Prostate gland (tissue), 2 donors: ENCODE measurements at regions not wholly inside any gene's neighbourhood (a gene's known extent, or its start where the extent isn't known, plus 50 kb on each side); places are given as distances from the start of the nearest gene placed in this dataset.

Source experiments
- DNase-seq: peaks from one replicate; pipeline ENCODE4 v3.0.0-alpha.2; 2019; ENCODE audit warnings: low spot score
- H3K27ac ChIP-seq, 2 donors: fragments of 200-600 bp; sonication (generic); 2 replicates each; pipeline ENCODE4 v1.5.1; 2017 to 2019
- H3K27me3 ChIP-seq: fragments of 200-600 bp; sonication (generic); replicated peaks from 2 replicates; pipeline ENCODE4 v1.5.1; 2019; ENCODE audit not compliant: insufficient read depth
- H3K36me3 ChIP-seq, 2 donors: fragments of 200-600 bp; sonication (generic); 1 replicate in 1 of 2; 2 replicates in 1 of 2; pipeline versions ENCODE4 v1.5.1 to v1.8.1; 2017 to 2019
- H3K4me1 ChIP-seq: fragments of 200-600 bp; sonication (generic); replicated peaks from 2 replicates; pipeline ENCODE4 v1.5.1; 2019
- H3K4me3 ChIP-seq, 2 donors: fragments of 200-600 bp; sonication (generic); 2 replicates each; pipeline ENCODE4 v1.5.1; 2017 to 2019
- H3K9me3 ChIP-seq: fragments of 200-600 bp; sonication (generic); 2 replicates; pipeline ENCODE4 v1.5.1; 2017
- POLR2A ChIP-seq: fragments of 450-650 bp; IDR thresholded peaks from one replicate; pipeline ENCODE4 v1.6.1; 2016; ENCODE audit warnings: antibody characterized with exemption, mild to moderate bottlenecking
- POLR2AphosphoS5 ChIP-seq: sonication (generic); formaldehyde crosslinking; IDR thresholded peaks from one replicate; pipeline ENCODE4 v1.6.1; 2017; ENCODE audit warnings: antibody characterized with exemption
- WGBS: methylation state at CpG from one replicate; pipeline ENCODE4 v1.1.5; 2018; 5-methylcytosine and 5-hydroxymethylcytosine counted together
- intact Hi-C: fragments of 100-400 bp; cut with DNase I; formaldehyde crosslinking; loops from one replicate; pipeline ENCODE4 v1.14.2; 2022
- TF ChIP-seq, protein P1 (sequence below), 4 experiments: fragments of 200-600 bp in 2 of 4; fragments of 450-650 bp in 2 of 4; sonication (generic) in 2 of 4; IDR thresholded peaks; 1 replicate in 3 of 4; 2 replicates in 1 of 4; pipeline ENCODE4 v1.5.1; 2016 to 2019; ENCODE audit warnings: antibody characterized with exemption in 4 of 4, mild to moderate bottlenecking in 2 of 4, moderate library complexity in 2 of 4

- no peaks in the 10 kb centered on the region for H3K27me3 ChIP-seq
- H3K36me3 ChIP-seq: no peaks in the 10 kb centered on the region
- H3K27ac ChIP-seq: no peak overlapping the region
- no peak for DNase-seq
- H3K9me3 ChIP-seq: no peaks in the 10 kb centered on the region
- TF ChIP-seq, protein P1, sequence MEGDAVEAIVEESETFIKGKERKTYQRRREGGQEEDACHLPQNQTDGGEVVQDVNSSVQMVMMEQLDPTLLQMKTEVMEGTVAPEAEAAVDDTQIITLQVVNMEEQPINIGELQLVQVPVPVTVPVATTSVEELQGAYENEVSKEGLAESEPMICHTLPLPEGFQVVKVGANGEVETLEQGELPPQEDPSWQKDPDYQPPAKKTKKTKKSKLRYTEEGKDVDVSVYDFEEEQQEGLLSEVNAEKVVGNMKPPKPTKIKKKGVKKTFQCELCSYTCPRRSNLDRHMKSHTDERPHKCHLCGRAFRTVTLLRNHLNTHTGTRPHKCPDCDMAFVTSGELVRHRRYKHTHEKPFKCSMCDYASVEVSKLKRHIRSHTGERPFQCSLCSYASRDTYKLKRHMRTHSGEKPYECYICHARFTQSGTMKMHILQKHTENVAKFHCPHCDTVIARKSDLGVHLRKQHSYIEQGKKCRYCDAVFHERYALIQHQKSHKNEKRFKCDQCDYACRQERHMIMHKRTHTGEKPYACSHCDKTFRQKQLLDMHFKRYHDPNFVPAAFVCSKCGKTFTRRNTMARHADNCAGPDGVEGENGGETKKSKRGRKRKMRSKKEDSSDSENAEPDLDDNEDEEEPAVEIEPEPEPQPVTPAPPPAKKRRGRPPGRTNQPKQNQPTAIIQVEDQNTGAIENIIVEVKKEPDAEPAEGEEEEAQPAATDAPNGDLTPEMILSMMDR (IDR thresholded peaks at IDR 0.05): no peak
- no peak for TF ChIP-seq POLR2A
- TF ChIP-seq POLR2AphosphoS5: no peak
- no peak overlapping the region for H3K4me3 ChIP-seq
- H3K4me1 ChIP-seq: no peaks in the 10 kb centered on the region
- intact Hi-C loops: no loop called here
Observed at GRCh38 chr15:62726461-62726860, 316.1 kb upstream of the TPM1 start.

- Histone ChIP-seq H3K27ac (no peak overlapping the region), H3K4me1 (no peaks in the 10 kb centered on the region), H3K36me3 (no peaks in the 10 kb centered on the region), H3K4me3 (no peak overlapping the region), H3K9me3 (no peaks in the 10 kb centered on the region), H3K27me3 (no peaks in the 10 kb centered on the region)
- intact Hi-C loops: no loop called here
- no peak for DNase-seq
- no peak for TF ChIP-seq POLR2A
- TF ChIP-seq POLR2AphosphoS5: no peak
- 93% methylated on average over 2 of the region's 2 CpGs for WGBS
Observed at GRCh38 chr15:62727501-62727900, 315.0 kb upstream of the TPM1 start.

- WGBS: 97% methylated on average over 3 of the region's 3 CpGs
- Histone ChIP-seq H3K4me3 (no peak overlapping the region), H3K36me3 (no peaks in the 10 kb centered on the region), H3K27ac (no peak overlapping the region), H3K9me3 (no peaks in the 10 kb centered on the region), H3K4me1 (no peaks in the 10 kb centered on the region), H3K27me3 (no peaks in the 10 kb centered on the region)
- no peak for TF ChIP-seq POLR2A
- no peak for TF ChIP-seq POLR2AphosphoS5
- TF ChIP-seq, protein P1 (IDR thresholded peaks at IDR 0.05): no peak
- intact Hi-C loops: no loop called here
- DNase-seq: no peak
Observed at GRCh38 chr15:62730825-62731224, 311.7 kb upstream of the TPM1 start.

- TF ChIP-seq POLR2A (no peak), POLR2AphosphoS5 (no peak)
- TF ChIP-seq, protein P1 (IDR thresholded peaks at IDR 0.05): no peak
- no peak overlapping the region for H3K27ac ChIP-seq
- H3K4me1 ChIP-seq: no peaks in the 10 kb centered on the region
- H3K36me3 ChIP-seq: no peaks in the 10 kb centered on the region
- 97% methylated on average over 3 of the region's 3 CpGs for WGBS
- no peaks in the 10 kb centered on the region for H3K27me3 ChIP-seq
- H3K9me3 ChIP-seq: no peaks in the 10 kb centered on the region
- H3K4me3 ChIP-seq: no peak overlapping the region
- intact Hi-C loops: no loop called here
- no peak for DNase-seq
Observed at GRCh38 chr15:62732078-62732477, 310.5 kb upstream of the TPM1 start.

DNA sequence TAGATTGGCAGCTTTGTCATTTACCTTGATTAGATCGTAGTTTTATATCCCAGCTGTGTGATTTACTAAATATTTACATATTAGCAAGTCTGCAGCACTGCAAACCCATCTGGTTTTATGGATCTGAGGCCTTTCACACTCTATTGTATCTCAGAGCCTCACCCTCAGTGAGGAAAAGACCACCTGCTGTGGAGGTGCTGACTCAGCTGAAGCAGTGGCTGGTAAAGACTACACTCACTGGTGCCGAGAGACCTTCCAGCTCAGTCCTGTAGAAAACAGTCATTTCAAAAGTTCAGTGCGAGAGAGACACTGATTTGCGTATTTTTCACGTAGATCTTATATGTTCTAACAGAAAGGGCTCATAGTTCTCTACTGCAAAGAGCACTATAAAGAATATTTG lies 307.8 kb upstream of the TPM1 start:
- WGBS: 86% methylated on average over 5 of the region's 5 CpGs
- intact Hi-C loops: no loop called here
- H3K4me3 ChIP-seq: no peak overlapping the region

More for the DNA sequence above, 307.8 kb upstream of the TPM1 start:
- Histone ChIP-seq H3K4me1 (no peaks in the 10 kb centered on the region), H3K27ac (no peak overlapping the region), H3K36me3 (no peaks in the 10 kb centered on the region), H3K27me3 (no peaks in the 10 kb centered on the region), H3K9me3 (no peaks in the 10 kb centered on the region)
- TF ChIP-seq POLR2A (no peak), POLR2AphosphoS5 (no peak)
- TF ChIP-seq, protein P1 (IDR thresholded peaks at IDR 0.05): no peak
- DNase-seq: no peak
